Aorta (tissue), 5 donors: ENCODE measurements at regions not wholly inside any gene's neighbourhood (a gene's known extent, or its start where the extent isn't known, plus 50 kb on each side); places are given as distances from the start of the nearest gene placed in this dataset.

ENCODE experiments used
- ATAC-seq: fragments of 200-7000 bp; cut with Tn5 transposase; one replicate; pipeline ENCODE4 v1.9.1; 2022; ENCODE audit warnings: moderate library complexity; ENCODE audit not compliant: low FRiP score
- DNase-seq, 2 donors: peaks; one replicate each; pipeline ENCODE4 v3.0.0-alpha.2; 2020
- H3K27ac ChIP-seq, 2 donors: one replicate each; pipeline ENCODE4 v1.5.1; 2013; ENCODE audit warnings: low read length in 2 of 2, mild to moderate bottlenecking in 2 of 2, moderate library complexity in 2 of 2, control low read depth in 1 of 2, inconsistent platforms in 1 of 2, low read depth in 1 of 2
- H3K27me3 ChIP-seq, 2 donors: one replicate each; pipeline ENCODE4 v1.6.1; 2013; ENCODE audit warnings: control low read depth in 1 of 2, low read length in 1 of 2, mild to moderate bottlenecking in 1 of 2, moderate library complexity in 1 of 2; ENCODE audit not compliant: insufficient read depth in 2 of 2, control insufficient read depth in 1 of 2
- H3K36me3 ChIP-seq, 2 donors: one replicate each; pipeline ENCODE4 v1.6.1; 2013; ENCODE audit warnings: control low read depth in 1 of 2, low read length in 1 of 2, mild to moderate bottlenecking in 1 of 2; ENCODE audit not compliant: insufficient read depth in 2 of 2, control insufficient read depth in 1 of 2
- H3K4me1 ChIP-seq, 2 donors: one replicate each; pipeline ENCODE4 v1.6.1; 2013; ENCODE audit warnings: low read length in 2 of 2, control low read depth in 1 of 2, mild to moderate bottlenecking in 1 of 2, moderate library complexity in 1 of 2; ENCODE audit not compliant: insufficient read depth in 2 of 2, control insufficient read depth in 1 of 2
- H3K4me3 ChIP-seq, 2 donors: one replicate each; pipeline ENCODE4 v1.5.1; 2013; ENCODE audit warnings: low read length in 2 of 2, control low read depth in 1 of 2, mild to moderate bottlenecking in 1 of 2
- H3K9me3 ChIP-seq: one replicate; pipeline ENCODE4 v1.6.1; 2013; ENCODE audit warnings: mild to moderate bottlenecking, low read length; ENCODE audit not compliant: control insufficient read depth
- WGBS, 2 donors: extraction: QIAGEN DNeasy Blood & Tissue Kit; methylation state at CpG; one replicate each; pipeline ENCODE4 v1.1.7; 2013; 5-methylcytosine and 5-hydroxymethylcytosine counted together
- intact Hi-C, 2 donors: fragments of 100-400 bp; cut with DNase I; formaldehyde crosslinking; loops; one replicate each; pipeline versions ENCODE4 v1.14.2 to v1.15.0; 2022
- donor health status: healthy with polysubstance abuse.
- donor health status: Bipolar disorder and iron deficiency.
- donor health status: DM: no; HTN: no; CAD: no.
- donor health status: DM: no; HTN: no; CAD: no.
- donor health status: DM: yes; HTN: yes; CAD: no.

DNA sequence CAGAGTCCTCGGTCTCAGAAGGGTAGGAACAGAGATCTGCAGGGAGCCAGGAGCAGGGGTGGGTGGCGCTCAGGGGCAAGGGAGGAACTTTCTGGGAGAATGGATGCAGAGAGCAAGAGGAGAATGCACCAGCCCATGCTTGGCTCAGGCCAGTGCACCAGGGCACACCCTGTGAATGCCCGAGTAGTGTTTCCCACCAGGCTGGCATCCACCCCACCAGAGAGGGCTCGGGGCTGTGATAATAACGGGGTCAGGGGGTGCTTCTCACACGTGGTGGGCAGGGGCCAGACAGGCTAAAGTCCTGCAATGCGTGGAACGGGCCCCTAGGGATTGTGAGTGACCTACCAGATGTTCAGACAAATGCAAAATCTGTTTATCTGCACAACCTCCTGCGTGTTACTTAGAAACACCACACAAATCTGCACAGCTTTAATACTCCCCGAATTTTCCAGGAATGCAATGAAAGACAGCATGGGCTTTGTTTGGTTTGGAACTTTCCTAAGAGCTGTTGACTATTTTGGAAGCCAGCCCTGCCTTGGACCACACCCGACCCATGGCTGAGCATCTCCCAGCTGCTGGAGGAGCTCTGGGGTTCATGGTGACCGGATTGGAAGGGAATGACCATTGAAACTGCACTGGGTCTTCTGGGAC, 368.3 kb downstream of the SHANK2 start:
- peak; percentile 17 for ATAC-seq
- intact Hi-C loops: no loop called here

DNA sequence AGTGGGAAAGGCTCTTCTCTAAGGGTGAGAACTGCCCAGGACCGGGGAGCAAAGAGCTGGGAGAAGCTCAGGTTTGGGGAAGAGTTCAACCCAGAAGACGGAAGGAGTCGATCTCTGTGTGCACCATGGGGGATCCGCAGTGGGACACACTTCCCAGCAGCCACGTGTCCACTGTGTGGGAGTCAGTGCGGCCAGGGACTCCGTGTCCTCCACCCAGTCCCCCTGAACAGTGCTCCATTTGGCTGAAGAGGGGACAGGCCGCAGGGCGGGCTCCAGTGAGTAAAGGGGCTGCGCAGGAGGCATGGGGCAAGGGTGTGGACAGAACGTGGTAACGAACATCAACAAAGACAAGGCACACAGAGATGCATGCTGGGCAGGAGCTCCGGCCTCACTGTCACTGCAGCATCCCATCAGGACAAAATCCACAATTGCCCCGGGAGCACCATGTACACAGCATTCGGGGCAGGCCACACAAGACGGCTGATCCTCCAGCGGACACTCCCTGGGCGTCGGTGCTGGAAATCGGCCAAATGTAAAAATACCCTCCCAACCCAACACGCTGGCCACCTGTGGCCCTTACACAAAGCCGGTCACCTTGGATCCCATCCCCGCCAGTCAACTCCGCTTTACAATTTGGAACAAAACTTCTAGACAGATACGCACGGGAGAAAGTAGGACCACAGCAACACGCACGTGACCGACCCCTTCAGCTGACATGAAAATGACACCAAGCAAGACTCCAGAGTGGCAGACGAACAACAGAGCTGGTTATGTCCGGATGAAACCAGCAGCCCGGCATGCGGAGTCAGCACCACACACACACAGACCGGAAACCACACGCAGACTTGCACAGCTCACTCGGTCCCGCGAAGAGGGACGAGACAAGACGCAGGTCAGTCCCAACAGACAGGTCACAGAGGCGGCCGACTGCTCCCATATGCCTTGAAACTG, 366.8 kb downstream of the SHANK2 start:
- intact Hi-C loops: no loop called here
- ATAC-seq (no peak), DNase-seq (no peak)
- H3K4me3 ChIP-seq: no peak overlapping the region
- no peaks in the 10 kb centered on the region for H3K36me3 ChIP-seq
- H3K27me3 ChIP-seq: no peaks in the 10 kb centered on the region
- WGBS, 2 donors: 54% methylated on average over 42 of the region's 42 CpGs
- peaks cover 1% of the 10 kb centered on the region for H3K9me3 ChIP-seq
- no peak overlapping the region for H3K27ac ChIP-seq
- no peaks in the 10 kb centered on the region for H3K4me1 ChIP-seq

More for the DNA sequence above, 368.3 kb downstream of the SHANK2 start:
- Histone ChIP-seq H3K9me3 (peaks cover 1% of the 10 kb centered on the region), H3K27ac (no peak overlapping the region), H3K27me3 (no peaks in the 10 kb centered on the region), H3K36me3 (no peaks in the 10 kb centered on the region), H3K4me3 (no peak overlapping the region), H3K4me1 (no peaks in the 10 kb centered on the region)
- 25% methylated on average over 12 of the region's 12 CpGs for WGBS, 2 donors
- DNase-seq: peak in 1 of 2 donors; percentile 67

DNA sequence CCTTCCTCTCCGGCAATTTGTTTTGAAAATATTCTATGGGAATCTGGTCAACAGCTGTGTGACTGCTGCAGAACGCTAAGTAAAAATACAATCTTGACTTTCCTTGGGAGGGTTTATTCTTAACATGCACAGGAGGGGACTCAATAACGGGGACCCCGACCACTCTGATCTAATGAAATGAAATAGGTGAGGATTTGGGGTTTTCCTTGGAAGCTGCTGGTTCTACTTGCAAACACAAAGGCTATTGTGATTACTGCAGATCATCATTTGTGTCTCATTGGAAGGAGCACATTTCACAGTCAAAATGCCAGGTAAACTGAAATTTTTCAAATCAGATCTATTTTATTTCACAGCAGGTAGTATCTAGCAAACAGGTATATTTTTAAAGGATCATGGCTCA, 366.1 kb downstream of the SHANK2 start:
- Histone ChIP-seq H3K27ac (no peak overlapping the region), H3K4me1 (no peaks in the 10 kb centered on the region), H3K4me3 (no peak overlapping the region), H3K36me3 (no peaks in the 10 kb centered on the region), H3K27me3 (no peaks in the 10 kb centered on the region), H3K9me3 (peaks cover 3% of the 10 kb centered on the region)
- DNase-seq (no peak), ATAC-seq (no peak)
- intact Hi-C loops: no loop called here
- WGBS, 2 donors: 32 to 38% methylated on average over 4 of the region's 4 CpGs

DNA sequence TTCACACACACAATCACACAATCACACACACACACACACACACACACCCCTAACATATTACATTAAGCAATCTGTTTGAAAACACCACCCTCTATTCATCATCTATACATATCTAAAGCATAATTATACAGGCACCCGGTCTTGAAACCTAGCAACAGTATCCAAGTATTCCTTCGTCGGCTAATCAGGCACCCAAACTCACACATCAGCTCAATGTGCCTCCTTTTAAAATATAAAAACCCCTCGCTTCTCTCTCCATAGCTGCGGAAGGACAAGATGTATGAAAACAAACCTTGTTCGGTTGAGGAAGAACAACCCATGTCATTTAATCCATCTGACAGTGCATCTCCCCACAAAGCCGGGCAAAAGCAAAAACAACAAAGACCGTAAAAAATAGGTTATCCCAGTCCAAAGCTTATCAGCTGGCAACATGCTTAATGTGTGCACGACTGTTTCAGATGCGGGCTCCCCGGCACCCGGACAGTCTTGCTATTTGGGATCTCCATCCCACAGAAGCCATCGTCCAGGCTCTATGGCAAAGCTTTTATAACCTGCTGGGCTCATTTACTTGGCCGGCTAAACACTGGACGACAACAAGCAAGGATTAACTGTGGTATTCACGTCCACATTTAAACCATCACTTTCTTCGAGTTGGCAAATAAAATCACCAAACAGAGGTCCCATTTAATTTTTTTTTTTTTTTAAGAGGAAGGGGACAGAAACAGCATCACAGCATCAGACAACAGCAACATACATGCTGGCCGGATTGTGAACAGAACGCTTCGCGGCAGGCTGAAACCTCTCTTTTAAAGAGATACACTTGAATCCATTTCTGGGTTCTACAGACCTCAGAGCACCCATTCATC, 365.5 kb downstream of the SHANK2 start:
- intact Hi-C loops: no loop called here
- no peaks in the 10 kb centered on the region for H3K36me3 ChIP-seq
- H3K9me3 ChIP-seq: peaks cover 3% of the 10 kb centered on the region
- H3K27ac ChIP-seq: no peak overlapping the region
- DNase-seq (no peak), ATAC-seq (no peak)
- no peaks in the 10 kb centered on the region for H3K4me1 ChIP-seq
- WGBS, 2 donors: 50 to 52% methylated on average over 21 of the region's 21 CpGs
- H3K4me3 ChIP-seq: no peak overlapping the region
- H3K27me3 ChIP-seq: no peaks in the 10 kb centered on the region

DNA sequence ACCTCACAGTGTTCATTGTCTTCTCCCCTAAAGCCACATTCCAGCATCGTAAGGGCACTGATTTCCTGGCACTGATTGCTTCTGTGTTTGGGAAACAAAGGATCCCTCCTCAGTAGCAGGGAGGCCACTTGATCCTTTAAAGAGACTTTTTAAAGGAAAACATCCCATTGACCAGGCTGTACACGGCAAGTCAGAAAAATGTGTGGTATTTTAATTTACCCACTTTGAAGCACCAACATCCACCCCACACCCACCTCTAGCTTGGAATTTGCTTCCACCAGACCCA, 364.9 kb downstream of the SHANK2 start:
- Histone ChIP-seq H3K27me3 (no peaks in the 10 kb centered on the region), H3K36me3 (no peaks in the 10 kb centered on the region), H3K27ac (no peak overlapping the region), H3K9me3 (peaks cover 3% of the 10 kb centered on the region), H3K4me1 (no peaks in the 10 kb centered on the region), H3K4me3 (no peak overlapping the region)
- ATAC-seq (no peak), DNase-seq (no peak)
- intact Hi-C loops: no loop called here
- 22% methylated on average over 2 of the region's 2 CpGs for WGBS, 2 donors

DNA sequence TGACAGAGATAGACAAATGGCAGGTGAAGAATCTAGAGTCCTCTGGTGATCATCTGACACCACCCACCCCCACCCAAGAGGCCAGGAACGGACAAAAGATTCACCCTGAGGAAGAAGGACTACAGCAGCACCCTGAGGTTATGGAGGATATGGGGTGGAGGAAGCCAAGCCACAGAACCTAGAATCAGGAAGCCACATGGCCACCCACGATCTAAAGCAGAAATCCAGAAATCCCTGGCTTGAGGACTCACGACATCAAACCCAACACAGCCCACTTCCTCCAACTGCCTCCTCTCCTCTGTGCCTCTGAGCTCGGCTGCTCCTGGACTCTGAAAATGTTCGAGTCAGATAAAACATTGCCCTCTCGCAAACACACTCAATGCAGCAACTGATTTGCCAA, 364.3 kb downstream of the SHANK2 start:
- no peak overlapping the region for H3K27ac ChIP-seq
- intact Hi-C loops: no loop called here
- H3K4me1 ChIP-seq: no peaks in the 10 kb centered on the region
- no peak for ATAC-seq
- WGBS, 2 donors: 84 to 86% methylated on average over 6 of the region's 6 CpGs
- no peak for DNase-seq
- no peaks in the 10 kb centered on the region for H3K36me3 ChIP-seq
- no peaks in the 10 kb centered on the region for H3K27me3 ChIP-seq
- no peak overlapping the region for H3K4me3 ChIP-seq
- peaks cover 3% of the 10 kb centered on the region for H3K9me3 ChIP-seq

DNA sequence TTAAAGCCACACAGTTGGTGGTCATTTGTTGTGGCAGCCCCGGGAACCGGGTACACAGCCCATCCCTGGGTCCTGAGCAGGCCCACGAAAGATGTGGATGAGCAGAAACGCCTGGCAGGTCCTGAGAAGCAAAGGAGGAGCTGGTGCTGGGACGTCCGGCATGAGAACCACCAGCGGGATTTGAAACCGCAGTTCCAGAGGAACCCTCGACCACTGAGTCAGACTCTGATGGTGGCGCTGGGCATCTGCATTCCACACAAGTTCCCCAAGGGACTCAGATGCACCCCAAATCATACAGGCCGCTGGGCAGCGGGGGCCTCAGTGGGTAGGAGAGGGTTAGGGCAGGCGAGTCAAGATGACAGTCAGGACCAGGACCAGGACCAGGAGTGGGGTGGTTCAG, 363.0 kb downstream of the SHANK2 start:
- ATAC-seq: no peak
- intact Hi-C loops: no loop called here

DNA sequence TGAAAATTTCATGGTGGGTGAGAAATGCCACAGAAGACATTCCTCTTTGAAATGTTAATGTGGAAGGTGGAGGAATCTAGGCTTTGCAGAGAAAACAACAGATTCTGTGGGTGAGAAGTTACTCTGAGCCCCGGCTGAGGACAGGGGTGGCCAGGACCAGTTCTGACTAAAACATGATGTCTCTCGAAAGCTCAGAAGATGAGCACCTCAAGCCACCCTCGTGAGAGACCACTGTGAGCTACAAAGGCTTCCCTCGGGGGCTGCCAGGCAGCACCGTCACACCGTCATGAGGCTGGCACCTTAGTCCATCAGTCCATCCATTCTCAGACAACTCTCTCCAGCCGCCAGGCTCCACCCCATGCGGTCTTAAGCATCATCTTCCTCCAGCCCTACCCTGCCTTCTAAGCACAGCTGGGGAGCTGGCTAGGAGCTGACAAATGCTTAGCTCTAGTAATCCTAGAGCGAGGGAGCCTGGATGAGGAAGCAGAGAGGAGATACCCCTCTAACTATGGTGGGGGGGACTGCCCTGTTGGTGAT, 360.5 kb downstream of the SHANK2 start:
- Histone ChIP-seq H3K4me3 (no peak overlapping the region), H3K9me3 (peaks cover 7% of the 10 kb centered on the region), H3K27ac (no peak overlapping the region), H3K4me1 (no peaks in the 10 kb centered on the region), H3K36me3 (no peaks in the 10 kb centered on the region), H3K27me3 (no peaks in the 10 kb centered on the region)
- ATAC-seq (no peak), DNase-seq (peak in 1 of 2 donors; percentile 70)
- 75 to 80% methylated on average over 9 of the region's 9 CpGs for WGBS, 2 donors
- intact Hi-C loops: no loop called here

More for the DNA sequence above, 363.0 kb downstream of the SHANK2 start:
- H3K27me3 ChIP-seq: no peaks in the 10 kb centered on the region
- H3K27ac ChIP-seq: no peak overlapping the region
- 81 to 84% methylated on average over 13 of the region's 13 CpGs for WGBS, 2 donors
- H3K36me3 ChIP-seq: no peaks in the 10 kb centered on the region
- peaks cover 3% of the 10 kb centered on the region for H3K9me3 ChIP-seq
- H3K4me3 ChIP-seq: no peak overlapping the region
- peak in 1 of 2 donors; percentile 37 for DNase-seq
- no peaks in the 10 kb centered on the region for H3K4me1 ChIP-seq
